ENCODE measurements at regions not wholly inside any gene's neighbourhood (a gene's known extent, or its start where the extent isn't known, plus 50 kb on each side); places are given as distances from the start of the nearest gene placed in this dataset.

- Histone ChIP-seq H3K27me3 (no peaks in the 10 kb centered on the region), H3K36me3 (no peaks in the 10 kb centered on the region), H3K9me3 (no peaks in the 10 kb centered on the region), H3K4me1 (peaks cover 0 to 20% (median 3%) of the 10 kb centered on the region in 4 donors), H3K4me3 (no peak overlapping the region), H3K27ac (no peak overlapping the region)
- no peak for TF ChIP-seq CTCF (IDR thresholded peaks at IDR 0.05)
- intact Hi-C loops (cut with DNase I; ENCODE audit: low total_unique reads), result no loop called here
- no peak for DNase-seq
Measured at GRCh38 chr4:104163820-104164219, 330.9 kb downstream of the CXXC4 start.

- Histone ChIP-seq H3K4me1 (no peaks in the 10 kb centered on the region), H3K27me3 (no peaks in the 10 kb centered on the region), H3K27ac (no peak overlapping the region), H3K36me3 (no peaks in the 10 kb centered on the region), H3K9me3 (no peaks in the 10 kb centered on the region), H3K4me3 (no peak overlapping the region)
- DNase-seq, result no peak
- no peak for TF ChIP-seq CTCF (IDR thresholded peaks at IDR 0.05)
- intact Hi-C loops (cut with DNase I; ENCODE audit: low total_unique reads), result no loop called here
Measured at GRCh38 chr4:104146048-104146447, 348.6 kb downstream of the CXXC4 start.

- H3K27ac ChIP-seq, result no peak overlapping the region
- no peaks in the 10 kb centered on the region for H3K4me1 ChIP-seq
- DNase-seq, result no peak
- no peaks in the 10 kb centered on the region for H3K36me3 ChIP-seq
- no peak for TF ChIP-seq CTCF (IDR thresholded peaks at IDR 0.05)
- no peaks in the 10 kb centered on the region for H3K9me3 ChIP-seq
- H3K4me3 ChIP-seq, result no peak overlapping the region
- intact Hi-C loops (cut with DNase I; ENCODE audit: low total_unique reads), result no loop called here
- H3K27me3 ChIP-seq, result no peaks in the 10 kb centered on the region
Measured at GRCh38 chr4:104138116-104138515, 356.6 kb downstream of the CXXC4 start.

GRCh38 chr4:104129243-104129642, 365.5 kb downstream of the CXXC4 start:
- no peak overlapping the region for H3K27ac ChIP-seq
- no peaks in the 10 kb centered on the region for H3K4me1 ChIP-seq
- DNase-seq, result no peak
- no peaks in the 10 kb centered on the region for H3K27me3 ChIP-seq
- intact Hi-C loops (cut with DNase I; ENCODE audit: low total_unique reads), result no loop called here
- H3K4me3 ChIP-seq, result no peak overlapping the region
- no peaks in the 10 kb centered on the region for H3K36me3 ChIP-seq
- no peak for TF ChIP-seq CTCF (IDR thresholded peaks at IDR 0.05)
- no peaks in the 10 kb centered on the region for H3K9me3 ChIP-seq

GRCh38 chr4:104128850-104129213, 365.9 kb downstream of the CXXC4 start:
- Histone ChIP-seq H3K27ac (no peak overlapping the region), H3K36me3 (no peaks in the 10 kb centered on the region)

More at GRCh38 chr4:104128850-104129213, 365.9 kb downstream of the CXXC4 start:
- TF ChIP-seq CTCF (IDR thresholded peaks at IDR 0.05), result no peak
- Histone ChIP-seq H3K4me1 (no peaks in the 10 kb centered on the region), H3K27me3 (no peaks in the 10 kb centered on the region), H3K9me3 (no peaks in the 10 kb centered on the region), H3K4me3 (no peak overlapping the region)
- intact Hi-C loops (cut with DNase I; ENCODE audit: low total_unique reads), result no loop called here
- DNase-seq, result no peak

Data from tibial artery (tissue), 4 donors.